ENCODE measurements at regions not wholly inside any gene's neighbourhood (a gene's known extent, or its start where the extent isn't known, plus 50 kb on each side); places are given as distances from the start of the nearest gene placed in this dataset.
A peak's percentile ranks its signal among the peaks of the same experiment; 100 is the strongest.

GRCh38 chr2:43170405-43171105 lies 55.9 kb downstream of the ZFP36L2 start:
- Histone ChIP-seq H3K4me3 (no peak overlapping the region), H3K27ac (ENCODE audit: low read depth) (no peak overlapping the region), H3K27me3 (ENCODE audit: insufficient read depth) (no peaks in the 10 kb centered on the region), H3K36me3 (ENCODE audit: insufficient read depth) (0 out of 2 replicates have a peak, but pooled peaks cover 11% of the 10 kb centered on the region), H2AFZ (peak overlapping the region; percentile 83), H3K4me2 (no peak overlapping the region), H3K4me1 (ENCODE audit: insufficient read depth) (no peaks in the 10 kb centered on the region; the same call in 1 of the 2 replicates), H3K79me2 (replicated peaks; ENCODE audit: insufficient read depth) (no peaks in the 10 kb centered on the region), H4K20me1 (replicated peaks; ENCODE audit: insufficient read depth) (no peaks in the 10 kb centered on the region), H3F3A (replicated peaks; ENCODE audit: low read depth) (no peaks in the 10 kb centered on the region), H3K9me2 (ENCODE audit: insufficient read depth) (no peaks in the 10 kb centered on the region)
- H3K36me3 Mint-ChIP-seq (ENCODE audit: low read depth), result peaks cover 9% of the 10 kb centered on the region; the same call in 2 of the 3 replicates
- no peak overlapping the region for H3K27ac Mint-ChIP-seq
- no peak for DNase-seq (ENCODE audit: low spot score)
- ATAC-seq, result no peak
- H3K9me3 Mint-ChIP-seq, result peaks cover 22% of the 10 kb centered on the region
- TF ChIP-seq EZH2 (IDR thresholded peaks at IDR 0.05; ENCODE audit: low read depth, unreplicated experiment), result no peak
- TF ChIP-seq, protein P1, sequence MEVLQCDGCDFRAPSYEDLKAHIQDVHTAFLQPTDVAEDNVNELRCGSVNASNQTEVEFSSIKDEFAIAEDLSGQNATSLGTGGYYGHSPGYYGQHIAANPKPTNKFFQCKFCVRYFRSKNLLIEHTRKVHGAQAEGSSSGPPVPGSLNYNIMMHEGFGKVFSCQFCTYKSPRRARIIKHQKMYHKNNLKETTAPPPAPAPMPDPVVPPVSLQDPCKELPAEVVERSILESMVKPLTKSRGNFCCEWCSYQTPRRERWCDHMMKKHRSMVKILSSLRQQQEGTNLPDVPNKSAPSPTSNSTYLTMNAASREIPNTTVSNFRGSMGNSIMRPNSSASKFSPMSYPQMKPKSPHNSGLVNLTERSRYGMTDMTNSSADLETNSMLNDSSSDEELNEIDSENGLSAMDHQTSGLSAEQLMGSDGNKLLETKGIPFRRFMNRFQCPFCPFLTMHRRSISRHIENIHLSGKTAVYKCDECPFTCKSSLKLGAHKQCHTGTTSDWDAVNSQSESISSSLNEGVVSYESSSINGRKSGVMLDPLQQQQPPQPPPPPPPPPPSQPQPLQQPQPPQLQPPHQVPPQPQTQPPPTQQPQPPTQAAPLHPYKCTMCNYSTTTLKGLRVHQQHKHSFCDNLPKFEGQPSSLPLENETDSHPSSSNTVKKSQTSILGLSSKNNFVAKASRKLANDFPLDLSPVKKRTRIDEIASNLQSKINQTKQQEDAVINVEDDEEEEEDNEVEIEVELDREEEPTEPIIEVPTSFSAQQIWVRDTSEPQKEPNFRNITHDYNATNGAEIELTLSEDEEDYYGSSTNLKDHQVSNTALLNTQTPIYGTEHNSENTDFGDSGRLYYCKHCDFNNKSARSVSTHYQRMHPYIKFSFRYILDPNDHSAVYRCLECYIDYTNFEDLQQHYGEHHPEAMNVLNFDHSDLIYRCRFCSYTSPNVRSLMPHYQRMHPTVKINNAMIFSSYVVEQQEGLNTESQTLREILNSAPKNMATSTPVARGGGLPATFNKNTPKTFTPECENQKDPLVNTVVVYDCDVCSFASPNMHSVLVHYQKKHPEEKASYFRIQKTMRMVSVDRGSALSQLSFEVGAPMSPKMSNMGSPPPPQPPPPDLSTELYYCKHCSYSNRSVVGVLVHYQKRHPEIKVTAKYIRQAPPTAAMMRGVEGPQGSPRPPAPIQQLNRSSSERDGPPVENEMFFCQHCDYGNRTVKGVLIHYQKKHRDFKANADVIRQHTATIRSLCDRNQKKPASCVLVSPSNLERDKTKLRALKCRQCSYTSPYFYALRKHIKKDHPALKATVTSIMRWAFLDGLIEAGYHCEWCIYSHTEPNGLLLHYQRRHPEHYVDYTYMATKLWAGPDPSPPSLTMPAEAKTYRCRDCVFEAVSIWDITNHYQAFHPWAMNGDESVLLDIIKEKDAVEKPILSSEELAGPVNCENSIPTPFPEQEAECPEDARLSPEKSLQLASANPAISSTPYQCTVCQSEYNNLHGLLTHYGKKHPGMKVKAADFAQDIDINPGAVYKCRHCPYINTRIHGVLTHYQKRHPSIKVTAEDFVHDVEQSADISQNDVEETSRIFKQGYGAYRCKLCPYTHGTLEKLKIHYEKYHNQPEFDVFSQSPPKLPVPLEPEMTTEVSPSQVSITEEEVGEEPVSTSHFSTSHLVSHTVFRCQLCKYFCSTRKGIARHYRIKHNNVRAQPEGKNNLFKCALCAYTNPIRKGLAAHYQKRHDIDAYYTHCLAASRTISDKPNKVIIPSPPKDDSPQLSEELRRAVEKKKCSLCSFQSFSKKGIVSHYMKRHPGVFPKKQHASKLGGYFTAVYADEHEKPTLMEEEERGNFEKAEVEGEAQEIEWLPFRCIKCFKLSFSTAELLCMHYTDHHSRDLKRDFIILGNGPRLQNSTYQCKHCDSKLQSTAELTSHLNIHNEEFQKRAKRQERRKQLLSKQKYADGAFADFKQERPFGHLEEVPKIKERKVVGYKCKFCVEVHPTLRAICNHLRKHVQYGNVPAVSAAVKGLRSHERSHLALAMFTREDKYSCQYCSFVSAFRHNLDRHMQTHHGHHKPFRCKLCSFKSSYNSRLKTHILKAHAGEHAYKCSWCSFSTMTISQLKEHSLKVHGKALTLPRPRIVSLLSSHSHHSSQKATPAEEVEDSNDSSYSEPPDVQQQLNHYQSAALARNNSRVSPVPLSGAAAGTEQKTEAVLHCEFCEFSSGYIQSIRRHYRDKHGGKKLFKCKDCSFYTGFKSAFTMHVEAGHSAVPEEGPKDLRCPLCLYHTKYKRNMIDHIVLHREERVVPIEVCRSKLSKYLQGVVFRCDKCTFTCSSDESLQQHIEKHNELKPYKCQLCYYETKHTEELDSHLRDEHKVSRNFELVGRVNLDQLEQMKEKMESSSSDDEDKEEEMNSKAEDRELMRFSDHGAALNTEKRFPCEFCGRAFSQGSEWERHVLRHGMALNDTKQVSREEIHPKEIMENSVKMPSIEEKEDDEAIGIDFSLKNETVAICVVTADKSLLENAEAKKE (CRISPR knock-in tag; IDR thresholded peaks at IDR 0.05), result no peak
- TF ChIP-seq, protein P2, sequence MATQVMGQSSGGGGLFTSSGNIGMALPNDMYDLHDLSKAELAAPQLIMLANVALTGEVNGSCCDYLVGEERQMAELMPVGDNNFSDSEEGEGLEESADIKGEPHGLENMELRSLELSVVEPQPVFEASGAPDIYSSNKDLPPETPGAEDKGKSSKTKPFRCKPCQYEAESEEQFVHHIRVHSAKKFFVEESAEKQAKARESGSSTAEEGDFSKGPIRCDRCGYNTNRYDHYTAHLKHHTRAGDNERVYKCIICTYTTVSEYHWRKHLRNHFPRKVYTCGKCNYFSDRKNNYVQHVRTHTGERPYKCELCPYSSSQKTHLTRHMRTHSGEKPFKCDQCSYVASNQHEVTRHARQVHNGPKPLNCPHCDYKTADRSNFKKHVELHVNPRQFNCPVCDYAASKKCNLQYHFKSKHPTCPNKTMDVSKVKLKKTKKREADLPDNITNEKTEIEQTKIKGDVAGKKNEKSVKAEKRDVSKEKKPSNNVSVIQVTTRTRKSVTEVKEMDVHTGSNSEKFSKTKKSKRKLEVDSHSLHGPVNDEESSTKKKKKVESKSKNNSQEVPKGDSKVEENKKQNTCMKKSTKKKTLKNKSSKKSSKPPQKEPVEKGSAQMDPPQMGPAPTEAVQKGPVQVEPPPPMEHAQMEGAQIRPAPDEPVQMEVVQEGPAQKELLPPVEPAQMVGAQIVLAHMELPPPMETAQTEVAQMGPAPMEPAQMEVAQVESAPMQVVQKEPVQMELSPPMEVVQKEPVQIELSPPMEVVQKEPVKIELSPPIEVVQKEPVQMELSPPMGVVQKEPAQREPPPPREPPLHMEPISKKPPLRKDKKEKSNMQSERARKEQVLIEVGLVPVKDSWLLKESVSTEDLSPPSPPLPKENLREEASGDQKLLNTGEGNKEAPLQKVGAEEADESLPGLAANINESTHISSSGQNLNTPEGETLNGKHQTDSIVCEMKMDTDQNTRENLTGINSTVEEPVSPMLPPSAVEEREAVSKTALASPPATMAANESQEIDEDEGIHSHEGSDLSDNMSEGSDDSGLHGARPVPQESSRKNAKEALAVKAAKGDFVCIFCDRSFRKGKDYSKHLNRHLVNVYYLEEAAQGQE (IDR thresholded peaks at IDR 0.05; ENCODE audit: unreplicated experiment), result no peak
- TF ChIP-seq, protein P3, sequence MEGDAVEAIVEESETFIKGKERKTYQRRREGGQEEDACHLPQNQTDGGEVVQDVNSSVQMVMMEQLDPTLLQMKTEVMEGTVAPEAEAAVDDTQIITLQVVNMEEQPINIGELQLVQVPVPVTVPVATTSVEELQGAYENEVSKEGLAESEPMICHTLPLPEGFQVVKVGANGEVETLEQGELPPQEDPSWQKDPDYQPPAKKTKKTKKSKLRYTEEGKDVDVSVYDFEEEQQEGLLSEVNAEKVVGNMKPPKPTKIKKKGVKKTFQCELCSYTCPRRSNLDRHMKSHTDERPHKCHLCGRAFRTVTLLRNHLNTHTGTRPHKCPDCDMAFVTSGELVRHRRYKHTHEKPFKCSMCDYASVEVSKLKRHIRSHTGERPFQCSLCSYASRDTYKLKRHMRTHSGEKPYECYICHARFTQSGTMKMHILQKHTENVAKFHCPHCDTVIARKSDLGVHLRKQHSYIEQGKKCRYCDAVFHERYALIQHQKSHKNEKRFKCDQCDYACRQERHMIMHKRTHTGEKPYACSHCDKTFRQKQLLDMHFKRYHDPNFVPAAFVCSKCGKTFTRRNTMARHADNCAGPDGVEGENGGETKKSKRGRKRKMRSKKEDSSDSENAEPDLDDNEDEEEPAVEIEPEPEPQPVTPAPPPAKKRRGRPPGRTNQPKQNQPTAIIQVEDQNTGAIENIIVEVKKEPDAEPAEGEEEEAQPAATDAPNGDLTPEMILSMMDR (conservative IDR thresholded peaks at IDR 0.05; ENCODE audit: low read depth in 2 of 2), result peak in 1 of 2 experiments; percentile 11; a peak in 1 of 4 replicates
- H3K27me3 Mint-ChIP-seq (ENCODE audit: insufficient read depth, low read depth, poor library complexity), result peaks cover 13% of the 10 kb centered on the region
- peaks cover 34% of the 10 kb centered on the region for H3K4me1 Mint-ChIP-seq
- no peak overlapping the region for H3K4me3 Mint-ChIP-seq

Measured in GM23338 (cell line).